GM10266 (cell line): ENCODE measurements at regions not wholly inside any gene's neighbourhood (a gene's known extent, or its start where the extent isn't known, plus 50 kb on each side); places are given as distances from the start of the nearest gene placed in this dataset.

ENCODE experiments used
- DNase-seq: peaks from one replicate; pipeline ENCODE4 v3.0.0; 2012; ENCODE audit errors: extremely low spot score
- TF ChIP-seq, protein P1 (sequence below): IDR thresholded peaks from 2 replicates; pipeline ENCODE4 v1.5.1; 2012; ENCODE audit warnings: mild to moderate bottlenecking, low read depth; ENCODE audit not compliant: control insufficient read depth, insufficient read depth; ENCODE audit errors: missing control alignments

DNA sequence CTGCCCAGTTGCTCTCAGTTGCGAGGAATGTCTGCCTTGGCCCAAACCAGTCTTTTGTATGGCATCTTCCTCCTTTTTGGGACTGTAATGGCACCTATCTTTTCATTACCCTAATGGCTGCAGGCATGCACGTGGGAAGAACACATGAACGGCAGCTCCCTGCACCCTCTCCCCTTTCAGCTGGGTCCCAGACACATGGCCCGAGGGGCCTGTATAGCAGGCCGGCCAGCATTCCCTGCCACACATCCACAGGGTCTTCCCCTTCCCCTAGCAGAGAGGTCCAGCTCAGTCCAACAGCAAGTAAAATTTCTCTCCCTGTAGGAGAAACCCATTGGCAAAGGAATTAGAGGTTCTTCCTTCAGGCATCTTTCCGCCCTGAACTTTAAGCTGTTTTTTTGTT lies 829.1 kb upstream of the AGA start:
- DNase-seq: no peak
- TF ChIP-seq, protein P1, sequence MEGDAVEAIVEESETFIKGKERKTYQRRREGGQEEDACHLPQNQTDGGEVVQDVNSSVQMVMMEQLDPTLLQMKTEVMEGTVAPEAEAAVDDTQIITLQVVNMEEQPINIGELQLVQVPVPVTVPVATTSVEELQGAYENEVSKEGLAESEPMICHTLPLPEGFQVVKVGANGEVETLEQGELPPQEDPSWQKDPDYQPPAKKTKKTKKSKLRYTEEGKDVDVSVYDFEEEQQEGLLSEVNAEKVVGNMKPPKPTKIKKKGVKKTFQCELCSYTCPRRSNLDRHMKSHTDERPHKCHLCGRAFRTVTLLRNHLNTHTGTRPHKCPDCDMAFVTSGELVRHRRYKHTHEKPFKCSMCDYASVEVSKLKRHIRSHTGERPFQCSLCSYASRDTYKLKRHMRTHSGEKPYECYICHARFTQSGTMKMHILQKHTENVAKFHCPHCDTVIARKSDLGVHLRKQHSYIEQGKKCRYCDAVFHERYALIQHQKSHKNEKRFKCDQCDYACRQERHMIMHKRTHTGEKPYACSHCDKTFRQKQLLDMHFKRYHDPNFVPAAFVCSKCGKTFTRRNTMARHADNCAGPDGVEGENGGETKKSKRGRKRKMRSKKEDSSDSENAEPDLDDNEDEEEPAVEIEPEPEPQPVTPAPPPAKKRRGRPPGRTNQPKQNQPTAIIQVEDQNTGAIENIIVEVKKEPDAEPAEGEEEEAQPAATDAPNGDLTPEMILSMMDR: no peak

DNA sequence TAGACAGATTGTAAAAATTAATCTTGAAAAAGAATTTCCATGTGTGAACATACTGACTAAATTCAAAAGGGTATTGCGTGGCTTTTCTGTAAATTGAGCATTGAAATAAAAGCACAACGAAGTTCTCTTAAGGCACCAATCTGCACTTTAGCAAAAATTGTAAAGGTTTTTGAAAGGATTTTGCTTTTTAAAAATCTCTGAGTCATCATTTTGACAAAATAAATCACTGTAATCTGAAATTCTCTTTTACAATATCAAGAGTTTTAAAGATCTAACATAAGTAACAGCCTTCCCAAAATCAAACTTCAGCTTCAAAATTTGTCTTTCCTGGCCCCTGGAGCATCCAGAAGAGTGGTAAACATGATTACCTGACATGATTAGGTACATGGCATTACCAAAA lies 830.9 kb upstream of the AGA start:
- TF ChIP-seq, protein P1: no peak
- DNase-seq: no peak

DNA sequence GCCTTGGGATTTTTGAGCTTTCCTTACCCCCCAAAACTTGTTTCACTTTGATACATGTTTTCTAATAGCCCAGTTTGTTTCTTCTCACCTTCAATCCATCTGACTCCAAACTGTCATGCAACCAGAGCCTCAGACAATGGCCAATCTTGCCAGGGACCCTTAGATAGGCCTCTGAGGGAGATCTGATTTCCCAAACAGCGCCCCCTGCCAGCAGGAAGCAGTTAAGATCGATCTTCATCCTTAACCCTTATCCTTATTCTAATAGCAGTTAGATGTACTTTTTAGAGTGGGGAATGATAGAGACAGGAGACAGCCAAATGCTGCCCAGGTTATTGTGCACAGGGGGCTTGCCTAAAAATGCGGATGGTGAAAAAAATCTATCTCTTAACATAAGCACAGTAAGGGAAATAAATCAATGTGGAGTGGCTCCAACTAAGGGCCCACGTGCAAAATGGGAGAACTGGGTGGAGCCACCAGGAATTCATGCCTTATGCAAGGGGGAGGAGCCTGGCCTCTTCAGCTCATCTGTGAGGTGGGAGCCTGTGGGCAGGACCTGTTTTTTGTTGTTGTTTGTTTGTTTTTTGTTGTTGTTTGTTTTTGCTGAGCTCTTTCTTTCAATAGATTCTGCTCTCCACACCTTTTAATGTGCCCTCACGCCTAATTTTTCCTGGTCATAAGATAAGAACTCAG lies 833.6 kb upstream of the AGA start:
- TF ChIP-seq, protein P1: no peak
- DNase-seq: no peak

DNA sequence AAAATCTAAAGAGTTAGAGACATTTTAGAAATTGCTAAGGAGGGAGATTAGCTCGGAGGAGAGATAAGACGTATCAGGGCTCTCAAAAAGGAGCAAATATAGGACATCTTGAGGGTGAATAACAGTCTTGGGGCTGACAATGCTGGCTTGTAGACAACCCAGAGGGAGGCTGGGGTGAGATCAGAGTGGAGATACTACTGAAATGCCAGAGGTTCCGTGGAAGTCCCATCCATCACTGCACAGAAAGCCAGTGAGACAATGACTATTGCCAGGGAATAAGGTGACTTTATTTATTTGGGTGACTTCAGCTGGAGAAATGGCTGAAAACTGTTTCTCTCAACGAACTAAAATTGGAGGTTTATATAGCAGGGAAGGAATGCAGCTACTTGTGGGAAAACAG lies 838.1 kb upstream of the AGA start:
- TF ChIP-seq, protein P1: no peak
- DNase-seq: no peak

DNA sequence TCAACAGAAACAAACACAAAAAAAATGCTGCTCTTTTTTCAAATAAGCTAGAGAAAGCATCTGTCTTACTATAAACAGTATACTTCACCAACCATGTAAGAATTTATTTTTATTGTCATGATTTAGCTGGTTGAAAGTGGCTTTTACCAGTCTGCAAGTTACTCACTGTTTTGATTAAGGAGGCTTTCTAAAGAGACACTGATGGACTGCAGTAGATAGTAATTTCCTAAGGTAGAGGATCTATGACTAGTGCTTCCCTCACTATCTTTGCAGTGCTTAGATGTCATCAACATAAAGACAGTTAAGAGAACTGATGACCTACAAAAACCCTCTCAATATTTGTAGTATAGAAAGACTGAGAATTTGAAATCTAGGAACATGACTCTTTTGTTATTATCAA lies 846.2 kb upstream of the AGA start:
- DNase-seq: no peak
- TF ChIP-seq, protein P1: no peak

DNA sequence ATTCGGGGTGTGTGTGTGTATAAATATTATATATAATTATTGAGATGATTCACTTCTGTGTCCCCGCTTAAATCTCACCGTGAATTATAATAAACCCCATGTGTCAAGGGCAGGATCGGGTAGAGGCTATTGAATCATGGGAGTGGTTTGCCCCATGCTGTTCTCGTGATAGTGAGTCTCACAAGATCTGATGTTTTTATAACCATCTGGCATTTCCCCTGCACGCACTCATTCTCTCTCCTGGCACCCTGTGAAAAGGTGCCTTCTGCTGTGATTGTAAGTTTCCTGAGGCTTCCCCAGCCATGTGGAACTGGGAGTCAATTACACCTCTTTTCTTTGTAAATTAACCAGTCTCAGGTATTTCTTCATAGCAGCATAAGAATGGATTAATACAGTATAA lies 851.4 kb upstream of the AGA start:
- DNase-seq: no peak
- TF ChIP-seq, protein P1: no peak

DNA sequence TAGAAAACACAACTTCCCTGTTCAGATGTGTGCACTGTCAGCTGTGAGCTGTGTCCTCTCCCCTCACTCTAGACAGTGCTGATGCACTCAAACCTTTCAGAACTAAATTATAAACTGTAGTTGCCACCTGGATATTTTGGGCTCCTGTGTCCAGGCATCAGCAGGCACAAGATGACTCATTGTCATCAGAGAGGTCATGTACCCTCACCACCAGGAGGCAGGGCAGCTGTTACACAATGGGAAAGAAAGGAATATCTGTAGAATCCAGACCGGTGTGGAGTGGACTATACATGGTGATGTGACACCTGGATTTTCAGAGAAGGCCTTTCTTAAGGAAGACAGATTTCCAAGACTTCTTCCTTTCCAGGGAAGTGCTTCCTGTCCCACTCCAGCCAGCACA lies 854.4 kb upstream of the AGA start:
- no peak for DNase-seq
- TF ChIP-seq, protein P1: no peak
